Body of pancreas (tissue), 4 donors: ENCODE measurements at regions not wholly inside any gene's neighbourhood (a gene's known extent, or its start where the extent isn't known, plus 50 kb on each side); places are given as distances from the start of the nearest gene placed in this dataset.

Experiments
- POLR2A ChIP-seq, 3 donors: fragments of 450-650 bp; IDR thresholded peaks; one replicate each; pipeline ENCODE4 v1.6.1; 2016; ENCODE audit warnings: antibody characterized with exemption in 3 of 3, mild to moderate bottlenecking in 2 of 3
- TF ChIP-seq, protein P1 (sequence below), 7 experiments: fragments of 450-650 bp in 4 of 7; fragments of 200-600 bp in 3 of 7; sonication (generic) in 3 of 7; IDR thresholded peaks; one replicate each; pipeline ENCODE4 v1.5.1; 2016 to 2019; ENCODE audit warnings: antibody characterized with exemption in 7 of 7

- TF ChIP-seq POLR2A (IDR thresholded peaks at IDR 0.05), result no peak
- TF ChIP-seq, protein P1, sequence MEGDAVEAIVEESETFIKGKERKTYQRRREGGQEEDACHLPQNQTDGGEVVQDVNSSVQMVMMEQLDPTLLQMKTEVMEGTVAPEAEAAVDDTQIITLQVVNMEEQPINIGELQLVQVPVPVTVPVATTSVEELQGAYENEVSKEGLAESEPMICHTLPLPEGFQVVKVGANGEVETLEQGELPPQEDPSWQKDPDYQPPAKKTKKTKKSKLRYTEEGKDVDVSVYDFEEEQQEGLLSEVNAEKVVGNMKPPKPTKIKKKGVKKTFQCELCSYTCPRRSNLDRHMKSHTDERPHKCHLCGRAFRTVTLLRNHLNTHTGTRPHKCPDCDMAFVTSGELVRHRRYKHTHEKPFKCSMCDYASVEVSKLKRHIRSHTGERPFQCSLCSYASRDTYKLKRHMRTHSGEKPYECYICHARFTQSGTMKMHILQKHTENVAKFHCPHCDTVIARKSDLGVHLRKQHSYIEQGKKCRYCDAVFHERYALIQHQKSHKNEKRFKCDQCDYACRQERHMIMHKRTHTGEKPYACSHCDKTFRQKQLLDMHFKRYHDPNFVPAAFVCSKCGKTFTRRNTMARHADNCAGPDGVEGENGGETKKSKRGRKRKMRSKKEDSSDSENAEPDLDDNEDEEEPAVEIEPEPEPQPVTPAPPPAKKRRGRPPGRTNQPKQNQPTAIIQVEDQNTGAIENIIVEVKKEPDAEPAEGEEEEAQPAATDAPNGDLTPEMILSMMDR (IDR thresholded peaks at IDR 0.05), result no peak
Measured at GRCh38 chr6:1081551-1082284, 230.2 kb upstream of the FOXQ1 start.
